ENCODE measurements at regions not wholly inside any gene's neighbourhood (a gene's known extent, or its start where the extent isn't known, plus 50 kb on each side); places are given as distances from the start of the nearest gene placed in this dataset.
"Not testable (repeated sequence)": the region's sequence is repeated elsewhere in the genome, so short reads cannot be mapped to it uniquely, and the experiment has no call there.

DNA sequence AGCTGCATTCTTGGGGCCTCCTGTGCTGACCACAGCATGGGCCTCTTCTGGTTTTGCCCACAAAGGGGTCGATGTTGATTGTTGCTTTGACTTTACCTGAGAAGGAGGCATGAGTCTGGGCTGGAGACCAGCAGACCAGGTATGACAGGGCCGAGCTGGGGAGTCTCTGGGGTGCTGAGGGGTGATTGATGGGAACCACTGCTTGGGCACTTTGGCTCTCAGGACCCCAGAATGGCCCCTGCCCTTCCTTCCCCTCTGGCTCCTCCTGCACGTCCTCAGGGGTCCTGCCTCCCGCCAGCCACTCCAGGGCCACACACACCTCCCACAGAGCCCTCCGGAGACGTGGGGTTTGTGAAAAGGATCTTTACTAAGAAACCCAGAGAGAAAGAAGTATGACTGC is 70.0 kb downstream of the TMEM121 start:
- not testable (repeated sequence) for TF ChIP-seq TAF1 (IDR thresholded peaks at IDR 0.05; ENCODE audit: borderline replicate concordance, low read depth, low read length); POLR2A (IDR thresholded peaks at IDR 0.05; ENCODE audit: low read depth, low read length)
